T-helper 17 cell (primary cell): ENCODE measurements at regions not wholly inside any gene's neighbourhood (a gene's known extent, or its start where the extent isn't known, plus 50 kb on each side); places are given as distances from the start of the nearest gene placed in this dataset.

Experiments used
- ATAC-seq: fragments of 150-1000 bp; cut with Tn5 transposase; 2 replicates; pipeline ENCODE4 v1.10.0; 2021; ENCODE audit warnings: mild to moderate bottlenecking, moderate library complexity
- DNase-seq, 3 donors: peaks; one replicate each; pipeline versions ENCODE4 v3.0.0 to v3.0.0-alpha.2; 2020 to 2021
- H3K9me3 ChIP-seq: one replicate; pipeline ENCODE4 v1.7.0; 2013; ENCODE audit warnings: low read length, mild to moderate bottlenecking; ENCODE audit not compliant: control insufficient read depth, poor library complexity, severe bottlenecking
- H3K27ac Mint-ChIP-seq: one replicate; pipeline ENCODE4 v1.8.0; 2022; ENCODE audit warnings: mild to moderate bottlenecking, moderate library complexity, mixed read lengths
- H3K27me3 Mint-ChIP-seq: one replicate; pipeline ENCODE4 v1.8.0; 2022; ENCODE audit warnings: mixed read lengths
- H3K36me3 Mint-ChIP-seq: one replicate; pipeline ENCODE4 v1.8.0; 2022; ENCODE audit warnings: low read depth, mixed read lengths
- H3K4me1 Mint-ChIP-seq: one replicate; pipeline ENCODE4 v1.8.0; 2022; ENCODE audit warnings: mild to moderate bottlenecking, mixed read lengths
- H3K4me3 Mint-ChIP-seq: one replicate; pipeline ENCODE4 v1.8.0; 2022; ENCODE audit warnings: mild to moderate bottlenecking, moderate library complexity, mixed read lengths

- H3K9me3 ChIP-seq = no peaks in the 10 kb centered on the region
- DNase-seq = no peak
- H3K36me3 Mint-ChIP-seq = no peaks in the 10 kb centered on the region
- H3K27ac Mint-ChIP-seq = no peak overlapping the region
- H3K4me3 Mint-ChIP-seq = no peak overlapping the region
- ATAC-seq = no peak
- no peaks in the 10 kb centered on the region for H3K4me1 Mint-ChIP-seq
- H3K27me3 Mint-ChIP-seq = no peaks in the 10 kb centered on the region
These were observed 991.6 kb downstream of the BRD1 start for GRCh38 chr22:48835857-48836672.

DNA sequence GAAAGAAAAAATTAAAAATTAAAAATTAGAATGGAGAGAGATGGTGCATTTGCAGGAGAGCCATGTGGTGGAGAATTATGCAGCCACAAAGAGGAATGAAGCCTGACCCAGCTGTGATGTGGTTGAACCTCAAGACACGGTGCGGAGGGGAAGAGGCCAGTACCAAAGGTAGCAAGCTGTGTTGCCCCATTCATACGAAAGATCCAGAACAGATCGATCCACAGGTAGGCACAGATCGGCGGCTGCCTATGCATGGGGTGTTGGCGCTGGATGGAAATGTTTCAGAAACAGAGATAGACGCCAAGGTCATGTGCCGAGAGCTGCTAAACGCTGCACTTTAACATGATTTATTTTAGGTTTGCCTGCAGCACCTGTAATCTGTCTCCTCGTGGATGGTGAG, 992.3 kb downstream of the BRD1 start:
- no peaks in the 10 kb centered on the region for H3K9me3 ChIP-seq
- Mint-ChIP-seq H3K36me3 (no peaks in the 10 kb centered on the region), H3K27ac (no peak overlapping the region), H3K4me1 (no peaks in the 10 kb centered on the region), H3K4me3 (no peak overlapping the region), H3K27me3 (no peaks in the 10 kb centered on the region)
- ATAC-seq (no peak), DNase-seq (no peak)

- Mint-ChIP-seq H3K27ac (no peak overlapping the region), H3K27me3 (no peaks in the 10 kb centered on the region), H3K4me3 (no peak overlapping the region), H3K36me3 (no peaks in the 10 kb centered on the region), H3K4me1 (no peaks in the 10 kb centered on the region)
- H3K9me3 ChIP-seq = no peaks in the 10 kb centered on the region
- DNase-seq (no peak), ATAC-seq (no peak)
These were observed 993.3 kb downstream of the BRD1 start for GRCh38 chr22:48834404-48834803.

GRCh38 chr22:48832592-48832991, 995.1 kb downstream of the BRD1 start:
- Mint-ChIP-seq H3K4me3 (no peak overlapping the region), H3K36me3 (peaks cover 2% of the 10 kb centered on the region), H3K27ac (no peak overlapping the region), H3K4me1 (no peaks in the 10 kb centered on the region), H3K27me3 (no peaks in the 10 kb centered on the region)
- ATAC-seq = no peak
- DNase-seq = no peak
- H3K9me3 ChIP-seq = no peaks in the 10 kb centered on the region

- Mint-ChIP-seq H3K27ac (no peak overlapping the region), H3K4me3 (no peak overlapping the region), H3K27me3 (peaks cover 16% of the 10 kb centered on the region), H3K36me3 (peaks cover 2% of the 10 kb centered on the region), H3K4me1 (no peaks in the 10 kb centered on the region)
- ATAC-seq (no peak), DNase-seq (no peak)
- H3K9me3 ChIP-seq = no peaks in the 10 kb centered on the region
These were observed 997.8 kb downstream of the BRD1 start for GRCh38 chr22:48829908-48830307.

- peaks cover 2% of the 10 kb centered on the region for H3K36me3 Mint-ChIP-seq
These were observed 999.0 kb downstream of the BRD1 start for GRCh38 chr22:48828688-48829087.

GRCh38 chr22:48827904-48828555, 999.6 kb downstream of the BRD1 start:
- Mint-ChIP-seq H3K36me3 (peaks cover 2% of the 10 kb centered on the region), H3K4me1 (no peaks in the 10 kb centered on the region), H3K27me3 (peaks cover 27% of the 10 kb centered on the region), H3K4me3 (no peak overlapping the region), H3K27ac (no peak overlapping the region)
- no peaks in the 10 kb centered on the region for H3K9me3 ChIP-seq
- ATAC-seq (no peak), DNase-seq (no peak)

More at GRCh38 chr22:48828688-48829087, 999.0 kb downstream of the BRD1 start:
- H3K9me3 ChIP-seq = no peaks in the 10 kb centered on the region
- Mint-ChIP-seq H3K27me3 (peaks cover 22% of the 10 kb centered on the region), H3K4me3 (no peak overlapping the region), H3K27ac (no peak overlapping the region), H3K4me1 (no peaks in the 10 kb centered on the region)
- no peak for ATAC-seq
- DNase-seq = no peak

- ATAC-seq = no peak
- H3K9me3 ChIP-seq = no peaks in the 10 kb centered on the region
- H3K4me3 Mint-ChIP-seq = no peak overlapping the region
- H3K27ac Mint-ChIP-seq = no peak overlapping the region
- H3K4me1 Mint-ChIP-seq = no peaks in the 10 kb centered on the region
- H3K36me3 Mint-ChIP-seq = peaks cover 2% of the 10 kb centered on the region
- H3K27me3 Mint-ChIP-seq = peaks cover 32% of the 10 kb centered on the region
- no peak for DNase-seq
These were observed 1000.3 kb downstream of the BRD1 start for GRCh38 chr22:48827268-48827846.

DNA sequence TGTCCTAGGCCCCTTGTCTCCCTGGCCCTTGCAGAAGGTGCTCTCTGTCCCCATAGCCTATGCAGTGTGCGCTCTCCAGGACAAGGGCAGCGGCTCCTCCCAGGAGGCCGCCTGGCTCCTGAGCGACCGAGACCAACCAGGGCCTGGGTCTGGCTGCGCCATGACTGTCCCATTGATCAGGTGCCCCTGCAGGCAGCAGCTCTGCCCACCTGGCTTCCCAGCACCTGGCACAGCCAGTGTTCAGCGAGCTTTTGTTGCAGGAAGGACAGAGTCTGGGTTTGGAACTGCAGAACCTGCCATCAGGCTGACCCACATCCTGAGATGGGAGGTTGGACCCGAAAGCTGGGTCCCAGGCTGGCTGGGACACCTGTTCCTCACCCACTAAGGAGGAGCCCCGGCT, 1001.1 kb downstream of the BRD1 start:
- H3K4me3 Mint-ChIP-seq = no peak overlapping the region
- DNase-seq = no peak
- H3K36me3 Mint-ChIP-seq = peaks cover 2% of the 10 kb centered on the region
- no peak for ATAC-seq
- H3K27me3 Mint-ChIP-seq = peaks cover 32% of the 10 kb centered on the region
- H3K9me3 ChIP-seq = no peaks in the 10 kb centered on the region
- H3K27ac Mint-ChIP-seq = no peak overlapping the region
- H3K4me1 Mint-ChIP-seq = no peaks in the 10 kb centered on the region

DNA sequence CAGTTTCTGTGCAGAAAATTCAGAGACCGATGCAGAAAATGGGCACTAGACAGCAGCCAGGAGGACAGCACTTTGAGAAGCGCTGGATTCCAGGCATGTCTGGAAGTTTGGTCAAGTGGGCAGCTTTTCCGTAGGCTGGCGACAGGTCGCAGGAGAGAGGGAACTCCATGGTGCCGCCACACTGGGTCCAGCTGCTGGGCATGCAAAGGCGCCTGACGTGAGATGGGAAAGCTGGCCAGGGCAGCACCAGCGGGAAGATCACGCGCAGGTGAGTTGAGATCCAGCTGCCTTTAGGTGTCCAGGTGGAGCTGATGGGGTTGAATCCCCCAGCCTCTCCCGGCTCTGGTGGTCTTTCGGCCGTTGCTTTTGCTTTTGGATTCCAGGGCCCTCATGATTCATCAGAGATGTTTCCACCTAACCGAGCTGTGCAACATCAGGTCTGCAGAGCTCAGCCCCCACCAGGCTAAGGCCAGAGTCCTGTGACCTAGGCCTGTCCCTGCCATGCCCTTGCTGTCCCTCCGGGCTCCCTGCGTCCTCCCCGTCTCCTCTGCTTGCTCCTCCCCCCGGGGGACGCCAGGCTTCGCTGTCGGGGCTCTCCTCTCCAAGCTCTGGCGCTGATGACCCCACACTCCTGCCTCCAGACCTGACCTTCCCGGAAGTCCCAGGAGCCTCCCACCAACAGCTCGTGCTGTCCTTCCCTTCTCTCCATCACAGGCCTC, 1001.7 kb downstream of the BRD1 start:
- H3K36me3 Mint-ChIP-seq = peaks cover 2% of the 10 kb centered on the region
- no peak overlapping the region for H3K27ac Mint-ChIP-seq
- no peak for ATAC-seq
- H3K9me3 ChIP-seq = no peaks in the 10 kb centered on the region
- no peak overlapping the region for H3K4me3 Mint-ChIP-seq
- no peaks in the 10 kb centered on the region for H3K4me1 Mint-ChIP-seq
- no peak for DNase-seq
- H3K27me3 Mint-ChIP-seq = peaks cover 32% of the 10 kb centered on the region

- H3K4me1 Mint-ChIP-seq = no peaks in the 10 kb centered on the region
- DNase-seq (no peak), ATAC-seq (no peak)
- no peak overlapping the region for H3K4me3 Mint-ChIP-seq
- H3K27me3 Mint-ChIP-seq = peaks cover 34% of the 10 kb centered on the region
- peaks cover 2% of the 10 kb centered on the region for H3K36me3 Mint-ChIP-seq
- no peak overlapping the region for H3K27ac Mint-ChIP-seq
- H3K9me3 ChIP-seq = no peaks in the 10 kb centered on the region
These were observed 1002.7 kb downstream of the BRD1 start for GRCh38 chr22:48824712-48825651.

GRCh38 chr22:48823941-48824340, 1003.7 kb downstream of the BRD1 start:
- Mint-ChIP-seq H3K36me3 (no peaks in the 10 kb centered on the region), H3K27ac (no peak overlapping the region), H3K4me1 (no peaks in the 10 kb centered on the region), H3K27me3 (peaks cover 37% of the 10 kb centered on the region), H3K4me3 (no peak overlapping the region)
- no peaks in the 10 kb centered on the region for H3K9me3 ChIP-seq
- ATAC-seq (no peak), DNase-seq (no peak)
